DMS53 (cell line): ENCODE measurements at regions not wholly inside any gene's neighbourhood (a gene's known extent, or its start where the extent isn't known, plus 50 kb on each side); places are given as distances from the start of the nearest gene placed in this dataset.

Experiments used
- DNase-seq: peaks from one replicate; lab custom pipeline; 2025; lab: John Stamatoyannopoulos, UW

- no peak for DNase-seq
Observed at GRCh38 chr2:71839826-71840225, 307.8 kb downstream of the CYP26B1 start.

GRCh38 chr2:71834796-71835195, 312.9 kb downstream of the CYP26B1 start:
- no peak for DNase-seq

GRCh38 chr2:71833855-71834560, 313.7 kb downstream of the CYP26B1 start:
- DNase-seq: no peak

DNA sequence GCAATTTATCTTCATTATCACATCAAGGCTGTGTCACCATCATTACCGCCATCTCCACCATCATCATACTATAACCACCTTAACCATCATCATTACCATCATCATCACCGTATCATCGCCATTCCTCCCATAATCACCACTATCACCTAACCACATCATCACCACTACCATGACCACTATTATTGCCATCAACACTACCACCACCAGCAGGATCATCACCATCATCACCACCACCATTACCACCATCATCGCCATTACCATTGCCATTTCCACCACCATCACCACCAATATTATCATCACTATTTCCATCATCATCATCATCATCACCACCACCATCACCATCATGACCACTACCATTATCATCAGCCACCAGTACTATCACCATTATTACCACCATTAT, 314.4 kb downstream of the CYP26B1 start:
- no peak for DNase-seq

DNA sequence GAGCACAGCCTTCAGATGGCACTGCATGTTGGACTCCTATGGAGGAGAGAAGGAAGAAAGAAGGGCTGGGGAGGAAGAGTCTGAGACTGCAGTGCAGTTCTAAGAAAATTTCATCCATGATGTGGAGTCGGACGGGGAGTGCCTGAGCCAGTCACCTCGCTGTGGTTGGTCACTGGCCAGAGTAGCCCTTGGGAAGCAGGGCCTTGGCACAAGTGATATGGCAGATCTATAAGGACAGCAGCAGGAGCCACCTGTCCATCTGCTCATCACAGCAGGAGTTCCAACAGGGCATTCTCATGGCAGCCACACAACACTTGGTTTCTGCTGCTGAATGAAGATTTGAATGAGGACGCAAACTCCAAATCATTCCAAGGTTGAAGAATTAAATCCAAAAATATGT, 314.8 kb downstream of the CYP26B1 start:
- no peak for DNase-seq

- no peak for DNase-seq
Observed at GRCh38 chr2:71832388-71832787, 315.3 kb downstream of the CYP26B1 start.

- no peak for DNase-seq
Observed at GRCh38 chr2:71831193-71831577, 316.5 kb downstream of the CYP26B1 start.

DNA sequence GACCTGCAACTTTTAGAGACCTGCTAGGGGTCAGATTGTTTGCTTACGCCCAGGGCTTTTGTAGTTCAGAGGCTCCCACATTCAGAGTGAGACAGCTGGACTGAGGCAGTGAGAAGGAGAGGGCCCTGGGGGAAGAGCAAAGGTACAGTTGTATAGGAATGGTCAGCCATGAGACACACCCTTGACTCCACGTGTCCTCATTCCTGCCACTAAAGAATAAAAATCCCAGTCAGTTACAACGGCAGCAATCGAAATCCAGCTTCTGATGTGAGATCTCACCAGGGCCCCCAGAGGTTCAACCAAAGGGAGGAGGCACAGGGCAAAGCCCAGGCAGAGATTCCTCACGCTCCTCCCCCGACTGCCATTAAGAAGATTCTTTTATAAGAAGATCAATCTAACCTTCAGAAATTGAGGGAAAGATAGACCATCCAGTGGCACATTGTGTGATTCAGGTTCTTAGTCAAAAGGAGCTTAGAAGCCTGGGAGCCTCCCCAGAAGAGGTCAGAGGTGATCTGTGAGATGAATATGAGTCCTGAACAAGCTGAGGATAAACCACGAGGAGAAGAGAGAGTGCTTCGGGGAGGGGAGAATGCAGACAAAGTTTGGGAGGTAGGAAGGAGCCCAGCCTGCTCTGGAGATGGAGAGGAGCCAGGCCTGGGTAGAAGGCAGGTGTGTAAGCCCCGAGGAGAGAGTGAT, 317.0 kb downstream of the CYP26B1 start:
- DNase-seq: no peak

DNA sequence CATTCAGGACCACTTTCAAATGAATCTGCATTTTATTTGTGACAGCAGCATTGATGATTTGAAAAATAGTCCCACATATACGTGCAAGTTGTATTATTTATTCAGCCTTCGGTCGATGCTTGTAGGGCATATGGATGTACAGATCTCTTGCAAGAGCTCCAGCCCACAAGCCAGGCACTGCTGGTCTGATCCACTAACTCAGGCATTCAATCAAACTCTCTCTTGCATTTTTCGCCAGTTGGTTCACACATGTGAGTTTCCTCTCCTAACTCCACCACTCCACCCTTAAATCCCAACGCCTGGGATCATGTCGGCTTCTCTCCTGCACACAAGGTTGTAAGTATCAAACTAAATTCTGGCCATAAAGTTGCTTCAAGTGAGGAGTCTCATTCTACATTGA, 318.7 kb downstream of the CYP26B1 start:
- no peak for DNase-seq

GRCh38 chr2:71827973-71828372, 319.7 kb downstream of the CYP26B1 start:
- no peak for DNase-seq

GRCh38 chr2:71827524-71827901, 320.1 kb downstream of the CYP26B1 start:
- no peak for DNase-seq

- no peak for DNase-seq
Observed at GRCh38 chr2:71826826-71827523, 320.7 kb downstream of the CYP26B1 start.

GRCh38 chr2:71826299-71826698, 321.4 kb downstream of the CYP26B1 start:
- no peak for DNase-seq

- DNase-seq: no peak
Observed at GRCh38 chr2:71824436-71824835, 323.2 kb downstream of the CYP26B1 start.

DNA sequence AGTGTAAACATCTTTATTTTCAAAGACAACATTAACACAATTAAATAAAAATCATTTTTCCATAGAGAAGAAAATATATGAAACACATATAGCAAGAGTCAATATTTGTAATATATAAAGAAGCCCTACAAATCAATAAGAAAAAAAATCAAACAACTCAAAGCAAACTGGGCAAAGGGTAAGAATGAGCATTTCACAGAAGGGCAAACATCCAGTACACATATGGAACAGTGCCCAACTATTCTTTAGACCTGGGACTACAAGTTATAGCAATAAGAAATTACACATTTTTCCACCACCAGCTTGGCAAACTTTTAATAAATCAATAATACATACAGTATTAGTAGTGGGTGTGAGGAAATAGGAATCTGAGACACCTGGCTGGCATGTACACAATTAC, 324.1 kb downstream of the CYP26B1 start:
- no peak for DNase-seq

GRCh38 chr2:71822463-71822862, 325.2 kb downstream of the CYP26B1 start:
- no peak for DNase-seq

DNA sequence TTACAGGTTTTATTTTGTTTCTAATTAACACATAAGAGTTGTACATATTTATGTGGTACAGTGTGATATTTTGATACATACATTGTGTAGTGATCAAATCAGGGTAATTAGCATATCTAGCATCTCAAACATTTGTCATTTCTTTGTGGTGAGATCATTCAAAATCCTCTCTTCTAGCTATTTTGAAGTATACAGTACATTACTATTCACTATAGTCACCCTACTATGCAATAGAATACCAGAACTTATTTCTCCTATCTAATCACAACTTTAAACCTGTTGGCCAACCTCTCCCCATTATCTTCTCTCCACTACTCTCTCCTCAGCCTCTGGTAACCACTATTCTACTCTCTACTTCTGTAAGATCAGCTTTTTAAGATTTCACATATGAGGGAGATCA, 325.8 kb downstream of the CYP26B1 start:
- no peak for DNase-seq

- DNase-seq: no peak
Observed at GRCh38 chr2:71816815-71817214, 330.8 kb downstream of the CYP26B1 start.

GRCh38 chr2:71815701-71816474, 331.8 kb downstream of the CYP26B1 start:
- no peak for DNase-seq

DNA sequence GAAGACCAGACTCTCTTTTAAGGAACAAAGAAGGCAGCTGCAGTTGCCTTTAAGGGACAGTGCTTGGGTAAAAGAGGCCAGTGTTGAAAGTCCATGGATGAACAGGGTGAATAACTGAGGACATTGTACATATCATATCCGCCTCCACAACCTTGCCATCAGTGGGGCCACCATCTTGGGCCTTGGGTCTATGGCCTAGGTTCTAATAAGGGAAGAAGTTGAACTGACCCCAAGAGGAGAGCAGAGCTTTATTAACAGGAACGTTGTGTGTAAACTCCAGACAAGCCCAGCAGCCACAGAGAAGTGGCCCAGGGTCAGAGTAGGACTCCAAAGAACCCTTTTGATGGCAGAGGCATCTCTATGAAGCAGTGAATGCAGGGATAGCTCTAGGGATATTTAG, 332.8 kb downstream of the CYP26B1 start:
- no peak for DNase-seq

DNA sequence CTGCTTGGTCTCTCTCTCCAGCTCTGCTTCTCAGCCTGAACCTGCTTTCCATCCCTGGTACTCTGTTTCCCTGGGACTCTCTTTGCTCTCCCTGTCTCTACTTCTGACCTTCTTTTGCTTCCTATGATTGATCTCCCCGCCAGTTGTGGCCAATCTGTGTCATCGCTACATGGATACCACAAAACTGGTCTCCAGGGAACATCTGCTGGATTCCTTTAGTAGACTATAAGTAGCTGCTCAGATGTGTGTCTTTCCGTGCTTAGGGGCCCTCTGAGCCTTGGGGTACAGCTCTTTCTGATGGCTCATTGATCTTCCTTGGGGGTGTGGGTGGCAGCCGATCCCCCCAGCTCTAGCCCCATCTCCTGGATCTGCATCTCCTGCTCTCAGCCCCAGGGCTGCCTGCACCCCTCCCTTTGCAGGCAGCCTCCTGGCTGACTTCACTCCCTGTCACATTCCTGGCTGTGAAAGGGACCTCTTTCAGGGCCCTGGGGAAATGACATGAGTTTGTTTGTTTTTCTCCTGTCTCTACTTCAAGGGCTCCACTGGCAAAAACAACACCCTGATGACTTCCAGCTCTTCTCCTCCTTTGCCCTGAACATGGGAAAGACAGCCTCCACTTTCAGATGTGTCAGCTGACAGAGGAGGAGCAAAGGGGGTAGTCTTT, 333.7 kb downstream of the CYP26B1 start:
- peak; percentile 33 for DNase-seq

DNA sequence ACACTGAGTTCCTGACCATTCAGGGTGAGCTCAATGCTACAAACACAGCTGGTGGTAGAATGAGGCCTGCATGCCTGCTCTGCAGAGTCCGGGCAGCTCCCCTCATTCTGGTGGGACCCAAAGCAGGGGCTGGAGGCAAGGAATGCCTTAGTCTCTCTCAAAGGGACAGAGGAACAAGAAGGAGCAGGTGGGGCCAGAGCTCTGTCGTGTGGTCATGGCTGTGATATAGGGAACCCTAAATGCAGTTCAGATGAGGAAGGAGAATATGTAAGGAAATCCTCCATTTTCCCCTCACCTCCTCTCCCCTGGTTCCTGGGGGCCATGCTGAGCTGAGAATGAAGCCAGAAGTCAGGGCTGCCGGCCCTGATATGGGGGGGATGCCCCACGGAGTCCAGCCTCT, 334.3 kb downstream of the CYP26B1 start:
- no peak for DNase-seq
